ENCODE measurements at regions not wholly inside any gene's neighbourhood (a gene's known extent, or its start where the extent isn't known, plus 50 kb on each side); places are given as distances from the start of the nearest gene placed in this dataset.
"Not testable (repeated sequence)": the region's sequence is repeated elsewhere in the genome, so short reads cannot be mapped to it uniquely, and the experiment has no call there.

DNA sequence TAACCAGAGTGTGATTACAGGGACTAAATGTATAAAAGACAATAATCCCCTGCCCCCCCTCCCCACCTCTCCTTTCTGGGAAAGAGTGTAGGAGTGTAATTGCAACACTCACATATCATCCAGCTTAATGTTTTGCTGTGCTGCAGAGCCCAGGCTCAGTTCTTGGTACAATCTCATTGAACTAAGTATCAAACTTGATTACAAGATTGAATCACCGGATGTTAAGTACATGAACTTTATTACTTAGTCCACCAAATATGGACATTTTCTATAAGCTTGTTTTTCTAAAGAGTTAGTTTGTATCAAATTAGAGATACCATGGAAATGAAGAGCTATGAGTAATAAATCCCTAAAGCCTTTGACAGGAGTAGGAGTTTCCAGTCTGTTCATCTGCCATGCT lies 559.1 kb downstream of the ZNF674 start:
- no peaks in the 10 kb centered on the region for H3K27me3 ChIP-seq (ENCODE audit: control insufficient read depth in 1 of 2, insufficient read depth in 2 of 2, low read length in 2 of 2)
- 89% methylated on average over 1 of the region's 1 CpG for WGBS (ENCODE audit: low lambda C conversion rate)

DNA sequence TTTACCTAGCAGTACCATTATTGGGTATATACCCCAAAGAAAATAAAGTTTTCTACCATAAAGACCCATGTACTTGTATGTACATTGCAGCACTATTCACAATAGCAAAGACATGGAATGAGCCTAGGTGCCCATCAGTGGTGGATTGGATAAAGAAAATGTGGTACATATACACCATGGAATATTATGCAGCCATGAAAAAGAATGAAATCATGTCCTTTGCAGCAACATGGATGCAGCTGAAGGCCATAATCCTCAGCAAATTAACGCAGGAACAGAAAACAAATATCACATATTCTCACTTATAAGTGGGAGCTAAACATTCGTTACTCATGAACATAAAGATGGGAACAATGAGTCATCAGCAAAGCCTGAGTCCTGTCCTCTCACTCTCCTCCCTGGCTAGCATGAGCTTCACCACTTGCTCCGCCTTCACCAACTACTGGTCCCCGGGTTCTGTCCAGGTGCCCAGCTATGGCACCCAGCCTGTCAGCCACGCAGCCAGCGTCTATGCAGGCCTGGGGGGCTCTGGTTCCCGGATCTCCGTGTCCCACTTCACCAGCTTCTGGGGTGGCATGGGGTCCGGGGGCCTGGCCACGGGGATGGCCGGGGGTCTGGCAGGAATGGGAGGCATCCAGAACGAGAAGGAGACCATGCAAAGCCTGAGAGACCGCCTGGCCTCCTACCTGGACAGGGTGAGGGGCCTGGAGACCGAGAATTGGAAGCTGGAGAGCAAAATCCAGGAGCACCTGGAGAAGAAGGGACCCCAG lies 562.1 kb downstream of the ZNF674 start:
- H3K27ac ChIP-seq (ENCODE audit: extremely low read length, insufficient read depth, low read length); H3K4me2 ChIP-seq (ENCODE audit: low read depth, low read length); H2AFZ ChIP-seq (ENCODE audit: low read length); POLR2A ChIA-PET; H3K4me1 ChIP-seq (ENCODE audit: insufficient read depth, low read length); CTCF ChIA-PET (ENCODE audit: low intra/inter-chr PET ratio, low total read pairs); H3K9ac ChIP-seq (ENCODE audit: insufficient read depth, low read depth, low read length); H4K20me1 ChIP-seq (ENCODE audit: insufficient read depth, low read length); H3K79me2 ChIP-seq (ENCODE audit: insufficient read depth, low read length); H3K36me3 ChIP-seq (replicated peaks in 1 of 2; ENCODE audit: control insufficient read depth in 1 of 2, insufficient read depth in 2 of 2, low read length in 2 of 2); FAIRE-seq; H3K4me3 ChIP-seq (replicated peaks in 1 of 3; ENCODE audit: insufficient read depth in 1 of 3, low read depth in 2 of 3, low read length in 3 of 3); H3K27me3 ChIP-seq (ENCODE audit: control insufficient read depth in 1 of 2, insufficient read depth in 2 of 2, low read length in 2 of 2); H3K9me3 ChIP-seq (ENCODE audit: low read length); intact Hi-C loops (cut with micrococcal nuclease; ENCODE audit: unreplicated experiment); in situ Hi-C loops (cut with HindIII; ENCODE audit: extremely low pct_ligation_motif_present, low pct_unique_long_range_greater_than_20kb); ATAC-seq; DNase-seq (ENCODE audit: low spot score); BruUV-seq (replicated peaks): not testable (repeated sequence)
- 18% methylated on average over 5 of the region's 14 CpGs for WGBS (ENCODE audit: low lambda C conversion rate)

More for the DNA sequence above, 559.1 kb downstream of the ZNF674 start:
- no peaks in the 10 kb centered on the region for H3K4me1 ChIP-seq (ENCODE audit: insufficient read depth, low read length)
- H3K27ac ChIP-seq (ENCODE audit: extremely low read length, insufficient read depth, low read length) = no peak overlapping the region
- no peaks in the 10 kb centered on the region for H3K79me2 ChIP-seq (ENCODE audit: insufficient read depth, low read length)
- ATAC-seq (no peak), FAIRE-seq (no peak), DNase-seq (ENCODE audit: low spot score) (no peak)
- H2AFZ ChIP-seq (ENCODE audit: low read length) = no peak overlapping the region
- H4K20me1 ChIP-seq (ENCODE audit: insufficient read depth, low read length) = no peaks in the 10 kb centered on the region
- ChIA-PET CTCF (ENCODE audit: low intra/inter-chr PET ratio, low total read pairs) (no interaction called here), POLR2A (no interaction called here)
- no peaks in the 10 kb centered on the region for H3K9me3 ChIP-seq (ENCODE audit: low read length)
- intact Hi-C loops (cut with micrococcal nuclease; ENCODE audit: unreplicated experiment) = no loop called here
- no peak overlapping the region for H3K4me2 ChIP-seq (ENCODE audit: low read depth, low read length)
- H3K4me3 ChIP-seq (replicated peaks in 1 of 3; ENCODE audit: insufficient read depth in 1 of 3, low read depth in 2 of 3, low read length in 3 of 3) = no peak overlapping the region
- BruUV-seq (replicated peaks) = no TSS peak
- H3K9ac ChIP-seq (ENCODE audit: insufficient read depth, low read depth, low read length) = no peak overlapping the region
- in situ Hi-C loops (cut with HindIII; ENCODE audit: extremely low pct_ligation_motif_present, low pct_unique_long_range_greater_than_20kb) = no loop called here
- TF ChIP-seq ZNF207 (IDR thresholded peaks at IDR 0.05; ENCODE audit: borderline replicate concordance) = no peak
- no peak for TF ChIP-seq FOXK1 (CRISPR knock-in tag; IDR thresholded peaks at IDR 0.05; ENCODE audit: borderline replicate concordance, low read depth)
- no peak for TF ChIP-seq SAP130 (CRISPR knock-in tag; IDR thresholded peaks at IDR 0.05; ENCODE audit: low read depth)
- no peak for TF ChIP-seq ZNF3 (CRISPR knock-in tag; IDR thresholded peaks at IDR 0.05)
- TF ChIP-seq ZC3H4 (CRISPR knock-in tag; IDR thresholded peaks at IDR 0.05; ENCODE audit: borderline replicate concordance) = no peak
- no peak for TF ChIP-seq GTF3A (CRISPR knock-in tag; conservative IDR thresholded peaks at IDR 0.05)
- TF ChIP-seq SMAD1 (CRISPR knock-in tag; IDR thresholded peaks at IDR 0.05; ENCODE audit: borderline replicate concordance, low read depth) = no peak
- no peaks in the 10 kb centered on the region for H3K36me3 ChIP-seq (replicated peaks in 1 of 2; ENCODE audit: control insufficient read depth in 1 of 2, insufficient read depth in 2 of 2, low read length in 2 of 2)
